HG03066 (cell line): ENCODE measurements at regions not wholly inside any gene's neighbourhood (a gene's known extent, or its start where the extent isn't known, plus 50 kb on each side); places are given as distances from the start of the nearest gene placed in this dataset.
"Not testable (repeated sequence)": the region's sequence is repeated elsewhere in the genome, so short reads cannot be mapped to it uniquely, and the experiment has no call there.

Source experiments
- ATAC-seq: cut with Tn5 transposase; IDR thresholded peaks from one replicate; pipeline ENCODE4 v1.9.1; 2021; ENCODE audit warnings: low read depth; ENCODE audit not compliant: unreplicated experiment

GRCh38 chr14:61602003-61602732 is 93.1 kb upstream of the HIF1A start:
- ATAC-seq, result no peak

- no peak for ATAC-seq
These were observed 92.6 kb upstream of the HIF1A start for GRCh38 chr14:61602733-61603077.

- ATAC-seq, result no peak
These were observed 91.6 kb upstream of the HIF1A start for GRCh38 chr14:61603736-61604135.

DNA sequence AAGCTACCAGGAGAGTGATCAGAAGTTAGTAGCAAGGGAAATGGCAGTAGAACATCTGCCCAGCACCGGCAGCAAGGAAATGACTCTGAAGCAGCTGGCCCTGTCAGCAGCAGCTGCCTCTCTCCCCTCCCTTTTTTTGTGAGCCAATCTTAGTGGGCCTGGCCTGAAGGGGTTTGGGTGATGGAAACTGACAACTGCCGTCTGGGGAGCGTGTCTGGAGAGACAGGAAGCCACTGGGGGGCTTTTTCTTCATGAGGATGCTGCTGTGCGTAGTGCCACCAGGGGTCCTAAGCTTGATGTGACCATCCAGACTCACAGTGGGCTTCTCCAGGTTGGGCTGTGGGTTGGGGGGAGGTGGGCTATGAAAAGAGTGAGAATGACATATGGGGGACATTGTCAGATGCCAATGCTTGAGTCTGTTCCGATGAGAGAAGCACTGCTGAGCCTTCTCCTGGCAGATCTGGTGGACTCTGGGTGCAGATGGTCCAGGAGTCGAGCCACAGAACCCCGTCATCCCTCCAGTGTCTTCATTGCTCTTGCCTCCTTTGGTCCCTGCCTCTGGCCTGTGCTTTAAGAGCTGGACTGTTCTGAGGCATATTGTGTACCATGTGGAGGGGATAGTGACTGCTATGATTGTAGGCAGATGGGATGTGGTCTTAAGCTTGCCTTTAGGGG is 87.6 kb upstream of the HIF1A start:
- no peak for ATAC-seq

- ATAC-seq, result no peak
These were observed 86.8 kb upstream of the HIF1A start for GRCh38 chr14:61608245-61609165.

DNA sequence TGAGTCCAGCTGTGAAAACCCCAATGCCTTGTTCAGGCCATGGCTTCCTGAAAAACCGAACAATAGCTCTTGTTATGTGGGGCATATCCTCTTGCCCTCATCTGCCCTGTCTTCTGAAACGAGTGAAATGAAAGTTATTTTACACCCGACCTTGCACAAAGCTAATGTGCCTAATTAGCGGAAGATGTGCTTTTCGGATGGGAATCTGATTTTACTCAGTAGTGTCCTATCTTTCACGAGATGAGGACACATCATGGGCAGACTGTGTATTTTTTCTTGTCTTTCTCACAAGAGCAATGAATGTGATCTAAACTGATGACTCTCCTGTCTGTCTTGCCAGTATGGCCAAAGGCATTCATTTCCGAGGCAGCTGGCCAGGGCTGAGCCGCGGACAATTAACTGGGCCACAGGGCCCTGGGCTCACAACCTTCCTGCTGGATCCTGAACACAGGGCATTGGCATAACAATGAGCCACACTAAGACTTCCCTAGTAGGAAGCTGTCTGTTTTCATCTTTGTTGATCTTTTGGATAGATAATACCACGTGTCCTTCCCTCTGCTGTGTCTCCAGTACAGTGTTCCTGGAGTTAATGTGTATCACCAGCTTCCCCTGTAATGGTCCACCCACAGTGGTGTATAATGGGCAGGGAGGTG is 86.0 kb upstream of the HIF1A start:
- no peak for ATAC-seq

DNA sequence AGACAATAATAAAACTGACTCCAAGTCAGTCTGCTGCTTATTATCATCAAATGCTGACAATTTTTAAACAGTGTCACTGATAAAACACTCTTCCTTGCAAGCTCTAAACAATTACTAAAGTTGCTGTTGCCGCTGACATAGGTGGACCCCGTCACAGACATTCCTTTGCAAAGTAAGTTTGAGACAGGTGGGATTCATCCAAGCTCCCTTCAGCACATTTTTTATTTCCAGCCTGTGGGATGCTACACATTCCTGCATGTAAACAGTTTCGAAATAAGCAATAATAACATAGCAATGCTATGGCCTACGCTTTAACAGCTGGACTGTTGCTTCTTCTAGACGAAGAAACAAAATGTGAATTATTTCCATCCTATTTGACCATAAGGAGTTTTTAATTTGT is 85.4 kb upstream of the HIF1A start:
- no peak for ATAC-seq

DNA sequence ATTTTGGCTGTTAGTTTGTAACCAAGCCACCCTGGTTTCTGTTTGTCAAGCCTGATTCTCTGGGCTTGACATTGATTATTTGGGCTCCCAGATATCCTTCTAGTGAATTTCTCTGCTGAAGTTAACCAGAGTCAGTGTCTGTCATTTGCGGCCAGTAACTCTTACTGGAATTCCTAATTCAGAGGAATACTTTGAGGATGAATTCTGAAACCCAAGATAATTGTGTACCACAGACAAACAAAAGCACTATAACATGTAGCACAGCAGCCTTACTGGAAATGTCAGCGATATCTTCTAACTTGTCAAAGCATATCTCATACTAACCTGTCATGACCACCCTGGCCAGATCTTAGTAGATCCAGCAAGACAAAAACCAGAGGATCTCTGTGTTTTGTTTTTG is 84.4 kb upstream of the HIF1A start:
- ATAC-seq, result no peak

DNA sequence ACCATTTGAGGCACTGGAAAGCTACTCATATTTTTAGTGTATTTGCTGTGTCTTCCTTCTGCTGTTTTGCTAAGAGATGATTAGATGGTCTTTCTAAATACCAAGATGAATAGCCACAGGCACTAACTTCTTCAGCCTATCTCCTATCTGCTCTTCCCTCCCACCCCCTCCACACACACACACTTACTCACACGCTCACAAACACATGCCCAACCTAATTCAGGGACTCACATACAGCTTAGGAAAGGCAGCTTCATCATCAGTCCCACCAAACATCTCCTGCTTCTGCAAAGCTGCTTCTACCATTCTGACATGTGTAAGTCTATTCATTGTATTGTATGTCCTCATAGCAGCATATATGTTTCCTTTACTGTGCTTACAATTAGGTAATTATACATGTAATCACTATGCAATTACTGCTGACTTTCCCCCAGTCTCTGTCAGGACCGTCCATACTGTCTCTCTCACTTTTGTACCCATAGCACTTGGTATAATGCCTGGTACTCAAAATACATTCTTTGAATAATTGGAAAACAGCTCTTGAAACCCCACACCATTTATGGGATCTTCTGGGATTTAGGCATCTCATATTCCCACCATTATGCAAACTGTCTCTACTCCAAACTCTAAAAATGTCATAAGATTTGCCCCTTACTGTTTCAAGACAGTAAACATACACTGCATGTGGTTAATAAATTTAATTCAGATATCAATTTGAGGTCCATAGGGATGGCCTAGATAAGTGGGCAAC is 83.3 kb upstream of the HIF1A start:
- no peak for ATAC-seq

DNA sequence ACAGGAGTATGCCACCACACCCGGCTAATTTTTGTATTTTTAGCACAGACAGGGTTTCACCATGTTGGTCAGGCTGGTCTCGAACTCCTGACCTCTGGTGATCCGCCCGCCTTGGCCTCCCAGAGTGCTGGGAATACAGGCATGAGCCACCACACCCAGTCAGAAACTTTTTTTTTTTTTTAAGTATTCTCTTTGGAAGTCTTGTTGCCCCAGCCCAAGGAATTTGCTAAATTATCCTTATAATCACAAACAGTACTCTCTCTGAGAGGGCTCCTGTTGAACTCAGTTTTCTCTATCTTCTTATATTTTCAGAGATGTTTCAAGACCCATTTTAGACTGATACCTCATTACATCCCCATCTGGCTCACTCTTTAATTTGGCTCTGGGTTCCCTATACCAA is 82.3 kb upstream of the HIF1A start:
- ATAC-seq, result not testable (repeated sequence)

DNA sequence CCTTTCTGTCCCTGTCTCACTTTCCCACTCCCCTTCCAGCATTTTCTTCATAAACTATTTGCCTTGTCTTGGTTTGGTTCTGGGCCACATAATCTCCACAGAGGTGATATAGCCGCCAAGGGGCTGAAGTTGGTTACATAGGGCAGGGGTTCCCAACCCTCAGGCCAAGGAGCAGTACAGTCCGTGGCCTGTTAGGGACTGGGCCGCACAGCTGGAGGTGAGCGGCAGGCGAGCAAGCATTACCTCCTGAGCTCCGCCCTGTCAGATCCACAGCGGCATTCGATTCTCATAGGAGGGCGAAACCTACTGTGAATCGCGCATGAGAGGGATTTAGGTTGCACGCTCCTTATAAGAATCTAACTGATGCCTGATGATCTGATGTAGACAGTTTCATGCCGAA is 80.6 kb upstream of the HIF1A start:
- no peak for ATAC-seq

DNA sequence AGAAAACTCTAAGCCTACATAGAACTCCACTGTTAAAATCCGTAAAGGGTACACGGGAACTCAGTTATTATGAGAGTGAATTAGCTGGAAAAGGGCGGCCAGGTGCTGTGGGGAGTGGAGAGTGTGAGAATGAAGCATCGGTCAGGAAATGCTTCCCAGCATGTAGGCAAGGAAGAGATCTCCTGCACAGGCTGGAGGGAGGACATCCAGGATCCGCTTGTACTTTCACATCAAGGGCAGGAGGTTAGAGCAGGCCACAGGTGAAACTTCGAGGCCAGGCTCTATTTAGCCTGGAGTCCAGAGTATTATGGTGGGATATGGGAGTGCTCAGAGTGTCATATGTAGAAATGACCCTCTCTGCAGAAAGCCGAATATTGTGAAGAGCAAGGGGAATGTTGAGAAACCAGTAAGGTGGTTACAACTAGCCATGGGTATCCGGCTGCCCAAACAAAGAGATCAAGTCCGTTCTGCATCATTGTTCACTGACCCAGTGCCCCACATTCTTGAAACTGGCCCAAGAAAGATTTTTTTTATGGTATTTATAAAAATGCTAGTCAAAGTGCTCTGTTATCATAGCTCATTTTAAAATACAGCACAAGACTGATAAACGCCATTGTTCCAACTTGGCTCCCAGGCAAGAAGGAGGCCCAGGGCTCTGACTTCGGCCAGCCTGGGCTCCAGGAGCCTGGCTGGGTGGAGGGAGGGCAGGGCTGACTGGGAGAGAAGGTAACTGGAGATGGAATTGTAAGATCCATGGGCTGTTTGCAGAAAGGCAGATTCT is 79.4 kb upstream of the HIF1A start:
- ATAC-seq, result no peak

DNA sequence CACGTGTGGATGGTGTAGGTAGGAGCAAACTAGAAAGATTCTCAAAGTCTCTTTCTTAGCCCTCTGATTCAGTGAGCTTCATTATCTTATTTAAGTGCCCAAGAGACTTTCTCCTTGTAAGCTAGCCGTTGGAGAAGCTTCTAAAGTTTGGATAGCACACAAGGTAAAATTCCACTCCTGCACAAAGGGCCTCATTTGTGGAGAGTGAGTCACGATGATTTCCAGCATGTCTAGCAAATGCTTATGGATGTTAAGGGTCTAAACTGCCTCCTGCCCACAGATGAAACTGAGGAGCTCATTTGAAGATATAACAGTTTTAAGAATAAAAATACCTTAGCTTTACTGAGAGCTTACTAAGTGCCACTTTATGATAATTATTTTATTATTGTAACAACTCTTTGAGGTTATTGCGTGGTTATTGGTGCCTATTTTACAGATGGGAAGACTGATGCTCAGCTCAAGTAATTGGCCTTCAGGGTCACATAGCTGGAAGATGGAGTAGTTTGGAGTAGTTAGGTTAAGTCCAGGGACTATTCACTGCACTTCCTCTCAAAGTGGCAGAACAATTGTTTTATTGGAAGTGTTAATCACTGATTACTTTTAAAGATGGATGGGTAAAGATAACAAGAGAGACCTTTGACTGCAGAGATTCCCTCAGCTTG is 78.7 kb upstream of the HIF1A start:
- ATAC-seq, result no peak

GRCh38 chr14:61618448-61618847 is 76.9 kb upstream of the HIF1A start:
- ATAC-seq, result no peak

GRCh38 chr14:61619494-61619893 is 75.8 kb upstream of the HIF1A start:
- ATAC-seq, result no peak

DNA sequence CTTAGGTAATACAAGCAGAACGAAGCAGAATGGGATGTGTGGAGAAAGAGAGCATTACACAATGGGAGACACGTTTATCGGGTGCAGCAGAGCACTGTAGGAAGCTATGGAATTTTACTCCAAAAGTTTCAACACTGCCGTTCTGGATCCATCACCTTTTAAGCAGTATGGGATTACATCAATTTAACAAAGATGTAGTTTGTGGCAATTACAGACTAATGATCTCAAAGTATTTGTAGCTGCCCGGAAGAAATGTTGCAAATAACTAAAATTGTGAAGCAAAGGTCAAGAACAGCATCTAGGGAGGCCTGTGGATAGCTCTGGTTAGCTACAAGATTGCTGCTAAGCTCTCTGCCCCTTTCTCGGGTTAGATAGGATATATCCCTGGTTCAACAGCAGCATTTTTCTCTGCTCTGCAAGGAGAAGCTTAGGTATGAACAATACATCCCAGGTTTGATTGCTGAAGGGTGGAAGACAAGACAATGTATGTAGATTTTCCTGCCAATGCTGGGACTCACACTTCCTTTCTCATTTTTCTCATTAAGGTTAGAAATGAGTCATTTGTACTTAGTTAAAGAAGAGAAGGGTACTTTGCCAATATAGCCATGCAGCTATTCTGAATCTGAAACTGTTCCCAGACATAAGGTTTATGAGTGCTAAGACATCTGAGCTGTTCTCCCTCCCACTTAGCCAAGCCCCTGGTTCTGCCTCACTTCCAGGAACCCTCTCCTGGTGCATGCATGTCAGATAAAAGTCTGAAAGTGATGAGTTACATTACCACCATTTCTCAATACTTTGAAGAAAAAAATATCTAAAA is 75.0 kb upstream of the HIF1A start:
- peak; percentile 77 for ATAC-seq

- no peak for ATAC-seq
These were observed 73.9 kb upstream of the HIF1A start for GRCh38 chr14:61621444-61621843.

DNA sequence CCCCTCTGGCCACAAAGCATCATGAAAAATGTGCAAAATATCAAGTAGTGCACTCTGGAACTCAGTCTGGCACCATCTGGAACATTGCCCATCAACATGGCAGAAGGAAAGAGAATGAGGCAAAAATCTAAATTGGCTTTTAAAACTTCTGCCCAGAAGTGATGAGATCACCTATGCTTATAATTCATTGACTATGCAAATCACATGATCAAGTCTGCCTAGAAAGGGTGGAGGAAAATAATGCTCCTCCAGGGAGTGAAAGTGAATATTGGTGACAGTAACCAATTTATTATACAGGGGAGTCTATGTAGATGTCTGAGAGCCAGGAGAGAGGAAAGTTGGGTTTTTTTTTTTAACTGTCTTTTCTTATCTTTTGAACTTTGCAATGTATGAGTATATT is 73.3 kb upstream of the HIF1A start:
- no peak for ATAC-seq
